ENCODE measurements at regions not wholly inside any gene's neighbourhood (a gene's known extent, or its start where the extent isn't known, plus 50 kb on each side); places are given as distances from the start of the nearest gene placed in this dataset.

GRCh38 chr5:52204310-52204709 is 583.4 kb upstream of the ITGA1 start:
- TF ChIP-seq CTCF (IDR thresholded peaks at IDR 0.05) = no peak
- TF ChIP-seq IRF2 (CRISPR knock-in tag; IDR thresholded peaks at IDR 0.05; ENCODE audit: borderline replicate concordance, low read depth) = no peak
- TF ChIP-seq MAX (CRISPR knock-in tag; IDR thresholded peaks at IDR 0.05) = no peak
- TF ChIP-seq FOXK1 (CRISPR knock-in tag; IDR thresholded peaks at IDR 0.05) = no peak

Measured in WTC11 (cell line).